NT2/D1 (cell line): ENCODE measurements at regions not wholly inside any gene's neighbourhood (a gene's known extent, or its start where the extent isn't known, plus 50 kb on each side); places are given as distances from the start of the nearest gene placed in this dataset.

Source experiments
- SUZ12 ChIP-seq: IDR thresholded peaks from 2 replicates; pipeline ENCODE4 v1.6.1; 2011; ENCODE audit not compliant: insufficient read length, insufficient read depth; ENCODE audit errors: extremely low read depth
- YY1 ChIP-seq: IDR thresholded peaks from 2 replicates; pipeline ENCODE4 v1.6.1; 2011; ENCODE audit not compliant: insufficient read length, insufficient read depth
- ZNF274 ChIP-seq: IDR thresholded peaks from 2 replicates; pipeline ENCODE4 v1.6.1; 2011; ENCODE audit warnings: mild to moderate bottlenecking, low read depth, low read length

DNA sequence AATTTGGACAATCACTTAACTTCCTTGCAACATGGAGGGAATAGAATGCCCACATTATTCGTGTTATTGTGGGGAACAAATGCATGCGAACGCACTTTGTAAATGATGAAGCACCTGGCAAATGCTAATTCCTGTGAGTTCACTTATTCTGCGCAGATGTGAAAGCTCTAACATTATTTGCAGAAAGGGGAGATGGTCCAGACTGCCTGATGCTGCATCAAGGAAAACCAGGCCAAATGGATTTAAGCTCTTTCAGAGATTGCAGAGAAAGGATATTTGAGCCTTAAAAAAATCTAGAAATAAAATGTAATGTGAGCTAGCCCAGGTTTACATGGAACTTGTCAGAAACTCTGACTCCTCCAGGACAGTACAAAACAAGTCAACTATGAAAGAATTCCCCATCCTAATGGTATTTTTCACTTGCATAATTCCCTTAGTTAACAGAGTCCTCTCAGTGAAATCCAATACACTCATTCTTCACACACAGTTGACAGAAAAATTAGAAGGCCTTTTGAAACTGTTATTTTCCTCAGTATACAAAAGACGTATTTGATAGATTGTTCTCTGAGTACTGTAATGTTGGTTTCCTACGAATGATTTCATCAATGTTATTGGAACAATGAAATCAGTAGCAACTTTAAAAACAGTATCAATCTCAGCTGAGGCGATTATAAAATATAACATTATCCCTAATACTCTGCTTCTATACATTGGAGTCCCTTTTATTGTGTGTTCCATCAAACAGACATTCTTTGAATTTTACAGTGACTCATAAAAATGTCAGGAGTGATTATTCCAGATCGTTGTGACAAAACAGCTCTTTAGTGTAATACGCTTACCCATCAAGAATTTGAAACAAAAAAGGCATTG lies 136.3 kb upstream of the ANK3 start:
- no peak for TF ChIP-seq YY1
- no peak for TF ChIP-seq ZNF274
- TF ChIP-seq SUZ12 = no peak
